ENCODE measurements at regions not wholly inside any gene's neighbourhood (a gene's known extent, or its start where the extent isn't known, plus 50 kb on each side); places are given as distances from the start of the nearest gene placed in this dataset.

DNA sequence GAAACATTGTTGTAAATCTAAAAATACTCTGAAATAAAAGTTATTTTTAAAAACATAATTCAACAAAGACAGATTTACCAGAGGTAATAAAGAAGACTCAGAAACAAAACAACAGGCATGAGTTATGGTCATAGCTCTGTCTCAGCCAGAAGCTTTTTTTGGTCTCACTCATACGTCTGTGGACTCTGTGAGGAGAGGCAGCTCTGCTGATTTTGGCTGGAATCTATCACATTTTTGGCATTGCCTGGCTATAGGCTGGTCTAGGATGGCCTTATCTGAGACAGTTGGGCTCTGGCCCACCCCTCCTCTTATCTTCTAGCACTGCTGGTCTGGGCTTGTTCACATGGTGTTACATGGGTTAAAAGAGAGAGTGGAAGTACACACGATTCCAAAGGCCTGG is 514.0 kb upstream of the BTBD3 start:
- H3K27ac ChIP-seq (ENCODE audit: low read length): no peak overlapping the region
- H3K9me3 ChIP-seq (ENCODE audit: low read length): no peaks in the 10 kb centered on the region
- H3K9ac ChIP-seq (ENCODE audit: low read length): no peak overlapping the region
- no peaks in the 10 kb centered on the region for H3K79me2 ChIP-seq (replicated peaks; ENCODE audit: insufficient read depth, low read length)
- H3K4me2 ChIP-seq (ENCODE audit: low read length): no peak overlapping the region
- H3K9me2 ChIP-seq (ENCODE audit: insufficient read depth, low read length): no peaks in the 10 kb centered on the region
- no peaks in the 10 kb centered on the region for H4K20me1 ChIP-seq (ENCODE audit: insufficient read depth)
- H3F3A ChIP-seq (ENCODE audit: insufficient read depth, low read length, poor library complexity, severe bottlenecking): no peaks in the 10 kb centered on the region
- no peaks in the 10 kb centered on the region for H3K27me3 ChIP-seq (ENCODE audit: insufficient read depth, low read depth, low read length)
- TF ChIP-seq TAF1 (IDR thresholded peaks at IDR 0.05; ENCODE audit: low read depth) (no peak), EZH2 (IDR thresholded peaks at IDR 0.05; ENCODE audit: borderline replicate concordance, insufficient read depth, low read length, poor library complexity, severe bottlenecking) (no peak), MXI1 (conservative IDR thresholded peaks at IDR 0.05; ENCODE audit: poor library complexity, severe bottlenecking) (no peak), CTCF (IDR thresholded peaks at IDR 0.05; ENCODE audit: poor library complexity, severe bottlenecking) (no peak), POLR2AphosphoS5 (IDR thresholded peaks at IDR 0.05) (no peak), EP300 (conservative IDR thresholded peaks at IDR 0.05; ENCODE audit: poor library complexity, severe bottlenecking) (no peak), SMC3 (conservative IDR thresholded peaks at IDR 0.05; ENCODE audit: poor library complexity) (no peak), RAD21 (conservative IDR thresholded peaks at IDR 0.05) (no peak)
- TF ChIP-seq, protein P1, sequence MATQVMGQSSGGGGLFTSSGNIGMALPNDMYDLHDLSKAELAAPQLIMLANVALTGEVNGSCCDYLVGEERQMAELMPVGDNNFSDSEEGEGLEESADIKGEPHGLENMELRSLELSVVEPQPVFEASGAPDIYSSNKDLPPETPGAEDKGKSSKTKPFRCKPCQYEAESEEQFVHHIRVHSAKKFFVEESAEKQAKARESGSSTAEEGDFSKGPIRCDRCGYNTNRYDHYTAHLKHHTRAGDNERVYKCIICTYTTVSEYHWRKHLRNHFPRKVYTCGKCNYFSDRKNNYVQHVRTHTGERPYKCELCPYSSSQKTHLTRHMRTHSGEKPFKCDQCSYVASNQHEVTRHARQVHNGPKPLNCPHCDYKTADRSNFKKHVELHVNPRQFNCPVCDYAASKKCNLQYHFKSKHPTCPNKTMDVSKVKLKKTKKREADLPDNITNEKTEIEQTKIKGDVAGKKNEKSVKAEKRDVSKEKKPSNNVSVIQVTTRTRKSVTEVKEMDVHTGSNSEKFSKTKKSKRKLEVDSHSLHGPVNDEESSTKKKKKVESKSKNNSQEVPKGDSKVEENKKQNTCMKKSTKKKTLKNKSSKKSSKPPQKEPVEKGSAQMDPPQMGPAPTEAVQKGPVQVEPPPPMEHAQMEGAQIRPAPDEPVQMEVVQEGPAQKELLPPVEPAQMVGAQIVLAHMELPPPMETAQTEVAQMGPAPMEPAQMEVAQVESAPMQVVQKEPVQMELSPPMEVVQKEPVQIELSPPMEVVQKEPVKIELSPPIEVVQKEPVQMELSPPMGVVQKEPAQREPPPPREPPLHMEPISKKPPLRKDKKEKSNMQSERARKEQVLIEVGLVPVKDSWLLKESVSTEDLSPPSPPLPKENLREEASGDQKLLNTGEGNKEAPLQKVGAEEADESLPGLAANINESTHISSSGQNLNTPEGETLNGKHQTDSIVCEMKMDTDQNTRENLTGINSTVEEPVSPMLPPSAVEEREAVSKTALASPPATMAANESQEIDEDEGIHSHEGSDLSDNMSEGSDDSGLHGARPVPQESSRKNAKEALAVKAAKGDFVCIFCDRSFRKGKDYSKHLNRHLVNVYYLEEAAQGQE (IDR thresholded peaks at IDR 0.05; ENCODE audit: borderline replicate concordance): no peak
- no peak overlapping the region for H2AFZ ChIP-seq (ENCODE audit: low read depth, low read length)
- no peaks in the 10 kb centered on the region for H3K36me3 ChIP-seq (ENCODE audit: insufficient read depth, low read length)
- H3K4me3 ChIP-seq (ENCODE audit: low read length): no peak overlapping the region

DNA sequence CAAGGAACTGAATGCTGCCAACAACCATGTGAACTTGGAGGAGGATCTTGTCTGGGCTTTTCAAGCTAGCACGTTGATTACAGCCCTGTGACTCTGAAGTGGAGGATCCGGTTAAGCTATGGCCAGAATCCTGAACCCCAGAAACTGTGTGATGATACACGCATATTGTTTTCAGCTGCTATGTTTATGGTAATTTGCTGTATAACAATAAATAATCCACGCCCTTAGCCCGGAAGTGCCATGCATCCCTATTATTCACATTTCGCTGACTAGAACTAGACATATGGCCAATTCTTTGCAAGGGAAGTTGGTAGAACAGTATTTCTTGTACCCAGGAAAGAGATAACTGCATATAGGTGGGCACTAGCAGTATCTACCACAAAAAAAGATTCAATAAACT is 510.8 kb upstream of the BTBD3 start:
- no peak overlapping the region for H2AFZ ChIP-seq (ENCODE audit: low read depth, low read length)

More for the DNA sequence above, 510.8 kb upstream of the BTBD3 start:
- Histone ChIP-seq H3K27ac (ENCODE audit: low read length) (no peak overlapping the region), H3K79me2 (replicated peaks; ENCODE audit: insufficient read depth, low read length) (no peaks in the 10 kb centered on the region), H3K9ac (ENCODE audit: low read length) (no peak overlapping the region), H3K36me3 (ENCODE audit: insufficient read depth, low read length) (no peaks in the 10 kb centered on the region), H3K9me2 (ENCODE audit: insufficient read depth, low read length) (no peaks in the 10 kb centered on the region), H3K4me3 (ENCODE audit: low read length) (no peak overlapping the region), H3K4me2 (ENCODE audit: low read length) (no peak overlapping the region), H3K27me3 (ENCODE audit: insufficient read depth, low read depth, low read length) (no peaks in the 10 kb centered on the region), H4K20me1 (ENCODE audit: insufficient read depth) (no peaks in the 10 kb centered on the region), H3F3A (ENCODE audit: insufficient read depth, low read length, poor library complexity, severe bottlenecking) (no peaks in the 10 kb centered on the region), H3K9me3 (ENCODE audit: low read length) (no peaks in the 10 kb centered on the region)
- no peak for TF ChIP-seq EZH2 (IDR thresholded peaks at IDR 0.05; ENCODE audit: borderline replicate concordance, insufficient read depth, low read length, poor library complexity, severe bottlenecking)
- TF ChIP-seq, protein P1 (IDR thresholded peaks at IDR 0.05; ENCODE audit: borderline replicate concordance): no peak
- TF ChIP-seq CTCF (IDR thresholded peaks at IDR 0.05; ENCODE audit: poor library complexity, severe bottlenecking): no peak
- TF ChIP-seq SMC3 (conservative IDR thresholded peaks at IDR 0.05; ENCODE audit: poor library complexity): no peak
- TF ChIP-seq EP300 (conservative IDR thresholded peaks at IDR 0.05; ENCODE audit: poor library complexity, severe bottlenecking): no peak
- TF ChIP-seq POLR2AphosphoS5 (IDR thresholded peaks at IDR 0.05): no peak
- no peak for TF ChIP-seq RAD21 (conservative IDR thresholded peaks at IDR 0.05)
- no peak for TF ChIP-seq TAF1 (IDR thresholded peaks at IDR 0.05; ENCODE audit: low read depth)
- TF ChIP-seq MXI1 (conservative IDR thresholded peaks at IDR 0.05; ENCODE audit: poor library complexity, severe bottlenecking): no peak

All from neural cell (in vitro differentiated cells).